GM21526 (cell line): ENCODE measurements at regions not wholly inside any gene's neighbourhood (a gene's known extent, or its start where the extent isn't known, plus 50 kb on each side); places are given as distances from the start of the nearest gene placed in this dataset.

Source experiments
- ATAC-seq: cut with Tn5 transposase; IDR thresholded peaks from one replicate; pipeline ENCODE4 v1.9.1; 2021; ENCODE audit warnings: moderate library complexity; ENCODE audit not compliant: unreplicated experiment, low FRiP score

DNA sequence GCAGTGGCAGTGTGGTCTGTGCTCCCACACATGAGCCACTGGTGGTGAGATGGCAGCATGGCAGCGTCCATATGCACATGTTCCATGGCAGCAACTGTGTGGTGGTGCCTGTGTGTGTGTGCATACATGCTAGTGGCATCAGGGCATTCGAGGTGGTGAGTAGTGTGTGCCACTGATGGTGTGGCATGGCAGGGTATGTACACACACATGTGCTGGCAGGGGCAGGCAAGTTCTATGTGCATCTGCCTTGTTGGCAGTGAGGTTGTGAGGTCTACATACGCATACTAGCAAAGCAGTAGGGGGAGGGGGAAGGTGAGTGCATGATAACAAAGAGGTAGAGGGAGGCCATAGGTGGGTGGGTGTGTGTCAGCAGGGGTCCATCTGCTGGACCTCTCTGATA, 378.7 kb downstream of the C3orf38 start:
- no peak for ATAC-seq

DNA sequence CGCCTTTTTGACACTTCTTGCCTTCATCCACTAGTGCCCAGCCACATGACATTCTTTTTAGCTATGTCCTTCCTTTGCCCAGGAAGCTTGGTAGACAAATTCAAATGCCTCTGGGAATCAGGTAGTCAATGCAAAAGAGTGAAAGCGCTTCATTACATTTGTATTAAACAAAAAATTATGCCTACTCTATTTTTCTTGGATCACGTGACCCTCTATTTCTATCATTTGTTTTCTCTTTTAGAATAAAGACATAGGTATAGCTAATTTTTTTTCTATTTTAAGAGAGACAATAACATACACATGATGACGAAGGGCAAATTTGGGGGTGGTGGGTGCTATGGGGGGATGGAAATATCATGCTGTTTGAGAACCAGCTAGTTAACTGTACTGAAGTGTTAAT, 384.8 kb downstream of the C3orf38 start:
- no peak for ATAC-seq

DNA sequence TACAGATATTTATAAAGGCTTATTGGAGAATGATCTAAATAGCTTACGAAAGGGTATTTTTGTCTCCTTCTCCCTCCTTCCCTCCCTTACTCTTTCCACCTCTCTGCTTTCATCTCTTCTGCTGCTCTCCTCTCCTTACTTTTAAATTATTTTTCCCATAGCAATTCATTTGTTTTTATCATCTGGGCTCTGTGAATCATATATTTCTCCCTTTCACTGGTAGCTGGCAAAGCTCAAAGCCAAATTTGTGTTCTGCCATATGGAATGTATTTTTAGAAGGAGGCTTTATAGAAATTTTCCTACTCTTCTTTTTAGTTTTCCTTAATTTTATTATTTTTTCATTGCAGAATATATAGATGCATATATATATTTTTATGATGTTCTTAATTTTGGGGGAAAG, 385.8 kb downstream of the C3orf38 start:
- ATAC-seq, result no peak

DNA sequence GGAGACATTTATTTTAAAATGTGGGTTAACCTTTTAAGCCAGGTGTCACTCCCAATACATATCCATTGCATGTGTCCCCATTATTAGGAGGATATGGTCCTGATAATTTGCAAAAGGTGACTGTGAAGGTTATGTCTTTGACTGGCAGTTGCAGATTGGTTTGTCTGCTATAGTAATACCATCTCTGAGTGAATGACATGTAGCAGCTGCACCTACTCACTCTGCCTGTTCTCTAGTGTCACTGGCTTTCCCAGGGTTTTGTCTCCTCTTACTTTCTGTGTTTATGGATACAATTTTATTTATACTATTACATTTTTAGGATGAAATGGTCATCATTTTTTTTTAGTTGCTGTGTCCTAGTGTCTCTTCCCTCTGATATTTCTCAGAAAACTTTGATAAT, 393.2 kb downstream of the C3orf38 start:
- ATAC-seq, result no peak

DNA sequence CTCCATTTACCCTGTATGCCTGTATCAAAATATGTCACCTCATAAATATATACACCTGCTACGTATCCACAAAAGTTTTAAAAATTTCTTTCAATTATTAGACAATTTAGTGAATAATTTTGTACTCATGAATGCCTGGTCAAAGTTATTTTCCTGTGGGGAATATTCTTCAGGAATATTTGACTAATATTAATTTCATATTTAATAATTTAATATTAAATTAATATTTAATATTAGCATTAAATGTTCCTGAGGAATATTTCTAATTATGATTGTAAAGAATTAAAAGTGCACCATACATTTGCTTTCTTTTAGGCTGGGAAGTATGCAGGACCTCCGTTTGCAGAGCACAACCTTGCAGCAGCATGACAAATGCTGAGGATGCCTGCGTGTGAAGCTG, 422.7 kb downstream of the C3orf38 start:
- ATAC-seq, result no peak

DNA sequence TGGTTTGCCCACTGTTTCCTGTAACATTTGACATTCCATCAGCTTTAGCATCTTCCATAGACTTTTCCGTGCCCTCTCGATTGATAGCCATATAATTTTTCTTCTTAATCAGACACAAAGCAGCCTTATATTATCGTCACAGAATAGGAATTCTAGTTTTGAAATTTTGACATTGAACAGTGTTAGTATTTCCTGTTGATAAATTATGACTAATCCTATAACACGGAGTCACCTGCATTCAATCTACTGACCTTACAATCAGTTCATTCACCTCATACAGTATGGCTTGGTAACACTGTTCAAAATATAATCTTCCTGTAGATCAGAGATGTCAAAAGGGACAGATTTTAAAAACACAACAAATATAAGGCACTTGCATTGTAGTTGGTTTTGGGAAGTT, 423.7 kb downstream of the C3orf38 start:
- no peak for ATAC-seq

DNA sequence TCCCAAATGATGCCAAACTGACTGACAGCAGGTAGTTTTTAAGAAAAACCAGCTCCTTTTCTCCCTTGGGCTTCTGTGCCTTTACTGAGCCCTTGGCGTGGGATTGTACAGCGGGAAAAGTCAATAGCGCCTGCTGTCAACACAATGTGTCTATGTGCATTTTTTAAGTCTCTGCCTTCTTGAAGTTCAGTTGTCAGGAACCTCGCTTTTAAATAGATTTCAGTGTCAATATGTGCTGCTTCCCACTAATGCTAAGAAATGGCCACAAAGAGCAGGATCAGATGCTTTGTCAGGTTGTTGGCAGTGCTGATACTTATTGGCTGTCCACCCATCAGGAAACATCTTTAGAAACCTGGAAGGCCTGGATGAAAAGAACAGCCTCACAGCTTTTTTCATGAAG, 424.4 kb downstream of the C3orf38 start:
- no peak for ATAC-seq

DNA sequence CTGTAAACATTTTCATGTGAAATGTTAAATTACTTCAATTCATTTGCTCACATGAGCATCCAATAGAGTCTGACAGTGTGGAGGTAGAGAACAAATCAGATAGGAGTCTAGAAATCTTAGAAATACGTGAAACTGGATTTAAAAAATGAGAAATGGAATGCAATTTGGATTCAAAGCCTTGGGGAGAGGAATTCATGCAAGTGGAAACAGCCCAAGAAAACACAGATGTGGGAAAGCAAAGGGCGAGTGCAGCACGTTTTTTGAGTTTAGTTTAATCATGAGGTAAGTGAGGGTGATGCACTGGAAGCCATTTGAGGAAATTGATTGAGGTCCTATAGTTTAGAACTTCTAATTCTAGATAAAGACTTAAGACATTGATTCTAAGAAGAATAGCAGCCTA, 434.7 kb downstream of the C3orf38 start:
- ATAC-seq, result no peak

DNA sequence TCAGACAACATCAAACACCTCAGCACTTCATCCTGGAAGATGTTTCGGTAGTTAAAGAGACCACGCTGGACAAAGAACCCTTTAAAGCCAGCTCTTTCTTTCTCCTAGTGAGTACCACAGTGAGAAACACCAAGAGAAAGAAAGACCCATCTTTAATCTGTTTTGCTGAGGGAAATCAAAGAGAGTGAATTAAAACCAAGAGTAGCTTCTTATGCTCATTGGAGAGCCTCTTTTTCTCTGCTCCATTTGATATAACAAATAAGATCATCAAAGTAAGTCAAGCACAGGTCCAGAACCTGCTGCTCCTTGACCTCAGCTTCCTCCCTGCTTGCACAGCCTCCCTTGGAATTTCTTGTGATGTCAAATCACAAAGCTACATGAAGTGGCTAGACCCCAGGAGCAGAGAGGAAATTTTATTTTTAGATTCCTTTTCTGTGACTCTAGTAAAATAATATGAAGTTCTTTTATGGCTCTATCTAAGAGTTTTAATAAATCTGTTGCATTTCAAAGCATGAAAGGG, 436.4 kb downstream of the C3orf38 start:
- ATAC-seq, result no peak

DNA sequence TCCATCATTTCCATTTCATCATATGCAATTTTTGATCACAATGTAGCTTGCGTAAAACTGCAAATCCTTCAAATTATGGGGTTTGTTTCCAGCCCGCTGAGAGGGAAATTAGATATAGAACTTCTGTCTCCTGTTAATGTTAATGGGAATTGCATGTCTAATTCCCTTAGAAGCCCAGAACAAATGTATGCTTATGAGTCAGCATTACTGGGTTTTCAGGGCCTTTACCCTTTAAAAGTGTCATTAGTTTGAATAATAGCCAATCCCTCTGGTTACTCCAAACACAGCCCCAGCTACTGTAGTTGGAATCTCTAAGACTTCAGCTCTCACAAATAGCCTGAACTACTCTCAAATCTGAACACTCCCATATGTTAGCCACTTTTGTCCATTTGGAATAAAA, 439.4 kb downstream of the C3orf38 start:
- no peak for ATAC-seq

DNA sequence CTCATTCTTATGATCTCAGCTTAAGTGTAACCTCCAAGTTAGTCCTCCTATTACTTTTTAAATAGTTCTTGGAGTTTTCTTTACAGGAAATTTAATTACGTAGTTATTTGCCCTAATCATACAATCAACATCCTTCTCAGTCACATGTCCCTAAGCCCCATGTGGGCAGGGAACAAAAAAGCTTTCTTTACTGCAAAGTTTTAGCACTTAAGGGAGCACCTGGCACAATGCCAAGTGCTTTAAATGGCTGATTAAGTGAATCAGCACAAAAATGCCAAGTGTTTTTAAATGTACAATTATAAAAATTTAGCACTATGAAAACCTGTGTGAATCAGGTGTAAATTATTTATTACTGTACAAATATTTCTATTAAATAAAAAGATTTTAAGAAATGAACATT, 445.3 kb downstream of the C3orf38 start:
- no peak for ATAC-seq

DNA sequence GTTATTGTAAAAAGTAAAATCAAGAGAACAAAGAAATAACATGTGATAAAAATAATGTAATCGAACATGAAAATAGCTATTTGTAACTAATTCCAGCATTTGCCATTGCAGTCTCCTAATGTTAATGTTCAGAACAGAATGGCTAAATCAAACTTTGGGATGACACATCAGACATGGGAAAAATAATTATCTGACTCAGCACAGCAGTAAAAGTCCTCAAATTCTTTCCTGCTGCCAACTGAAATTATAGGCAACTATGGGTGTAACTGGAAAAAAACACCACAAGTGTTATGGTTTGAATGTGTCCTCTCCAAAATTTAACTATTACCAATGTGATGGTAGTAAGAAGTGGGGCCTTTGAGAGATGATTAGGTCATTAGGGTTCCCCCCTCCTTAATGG, 446.7 kb downstream of the C3orf38 start:
- ATAC-seq, result no peak

DNA sequence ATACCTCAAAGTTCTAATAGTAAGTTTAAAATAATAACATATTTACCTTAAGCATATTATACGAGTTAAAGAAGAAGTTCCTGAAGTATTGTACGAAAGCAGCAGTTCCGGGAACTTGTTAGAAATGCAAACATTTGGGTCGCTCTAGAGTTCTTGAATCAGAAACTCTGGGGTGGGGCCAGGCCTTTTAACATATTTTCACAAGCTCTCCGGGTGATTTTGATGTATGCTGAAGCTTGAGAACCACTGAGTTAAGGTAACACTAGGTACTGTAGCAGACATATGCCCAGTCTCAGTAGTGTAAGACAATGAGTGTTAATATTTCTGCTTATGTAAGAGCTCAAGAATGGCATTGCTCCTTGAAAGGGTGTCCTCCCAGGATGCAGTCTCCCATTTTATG, 461.1 kb downstream of the C3orf38 start:
- ATAC-seq, result no peak

DNA sequence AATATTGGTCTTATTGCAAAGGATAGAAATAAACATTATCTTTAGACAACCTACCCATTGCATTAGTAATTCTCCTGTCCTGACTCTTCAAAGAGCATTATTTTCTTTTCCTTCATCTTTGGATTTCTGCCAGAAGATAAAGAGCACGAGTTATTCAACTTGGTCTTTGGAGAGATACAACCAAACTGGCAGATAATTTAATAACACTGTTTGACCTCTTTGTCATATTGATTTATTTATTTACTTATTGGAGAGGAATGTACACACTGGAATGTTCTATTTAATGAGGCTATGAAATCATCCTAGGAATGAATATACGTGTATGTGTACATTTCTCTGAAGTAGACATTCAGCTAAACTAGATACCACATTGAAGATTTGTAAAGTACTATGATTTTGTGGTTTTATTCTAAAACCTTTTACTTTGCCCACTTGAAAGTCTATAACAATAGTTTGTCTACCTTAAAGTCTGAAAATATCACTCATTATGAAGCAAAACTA, 462.1 kb downstream of the C3orf38 start:
- ATAC-seq, result no peak

DNA sequence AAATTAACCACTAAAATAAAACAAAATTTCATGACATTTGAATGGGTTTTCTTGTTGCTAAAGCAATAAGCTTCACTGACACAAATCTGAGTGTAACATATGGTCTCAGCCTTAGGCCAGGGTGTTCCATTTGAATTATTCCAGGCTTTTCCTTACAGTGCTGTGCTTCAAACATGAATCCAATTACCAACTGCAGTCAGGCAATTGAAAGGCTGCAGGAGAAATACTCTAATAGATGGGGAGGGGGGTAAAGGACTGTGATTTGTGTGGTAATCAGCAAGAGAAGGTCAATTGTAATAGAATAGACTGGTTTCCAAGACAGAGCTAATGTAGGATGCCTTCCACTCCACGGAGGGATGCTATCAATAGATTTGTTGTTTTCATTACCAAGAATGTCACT, 466.7 kb downstream of the C3orf38 start:
- ATAC-seq, result no peak

DNA sequence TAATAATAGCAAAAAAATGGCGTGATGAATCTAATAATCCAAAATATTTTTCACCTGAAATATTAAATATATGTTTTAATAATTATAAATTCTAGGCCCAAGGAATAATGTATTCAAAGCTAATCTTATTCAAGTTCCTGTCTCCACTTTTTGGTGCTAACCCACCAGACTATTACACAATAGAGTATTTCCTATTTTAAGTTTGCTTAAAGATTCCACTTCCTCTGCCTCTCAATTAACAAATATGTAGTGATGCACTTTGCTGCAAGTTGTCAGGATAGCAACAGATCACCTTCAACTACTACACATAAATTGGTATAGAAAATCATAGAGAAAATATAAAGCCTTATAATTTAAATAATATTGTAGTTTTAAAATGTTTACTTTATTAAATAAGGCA, 467.5 kb downstream of the C3orf38 start:
- no peak for ATAC-seq

DNA sequence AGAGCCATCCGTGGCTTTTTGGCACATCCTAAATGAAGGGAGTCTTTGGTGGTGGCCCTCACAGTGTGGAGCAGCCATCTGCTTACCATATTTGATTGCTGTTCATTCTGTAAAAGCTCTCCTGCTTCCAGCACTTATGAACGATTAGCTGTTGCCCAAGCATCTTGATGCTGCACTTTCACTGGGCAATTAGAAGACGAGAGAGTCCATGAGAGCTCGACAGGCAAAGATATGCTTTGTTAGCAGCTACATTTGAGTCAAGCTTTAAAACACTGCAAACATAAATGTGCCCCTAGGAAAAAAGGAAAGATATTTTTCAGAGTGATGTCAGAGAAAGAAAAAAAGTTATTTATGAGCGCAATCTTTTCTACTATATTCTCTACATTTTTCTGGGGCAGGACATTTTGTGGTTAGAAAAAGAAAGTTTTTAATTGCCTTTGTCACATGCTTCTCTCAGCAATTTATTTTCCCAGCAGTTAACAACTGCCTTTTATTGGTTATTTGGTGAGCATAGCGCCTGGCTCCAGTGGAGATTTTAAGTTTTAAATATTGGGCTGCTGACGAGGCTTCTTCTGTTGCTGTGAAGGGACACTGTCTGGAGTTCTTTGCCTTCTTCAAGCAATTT, 468.4 kb downstream of the C3orf38 start:
- ATAC-seq, result no peak

DNA sequence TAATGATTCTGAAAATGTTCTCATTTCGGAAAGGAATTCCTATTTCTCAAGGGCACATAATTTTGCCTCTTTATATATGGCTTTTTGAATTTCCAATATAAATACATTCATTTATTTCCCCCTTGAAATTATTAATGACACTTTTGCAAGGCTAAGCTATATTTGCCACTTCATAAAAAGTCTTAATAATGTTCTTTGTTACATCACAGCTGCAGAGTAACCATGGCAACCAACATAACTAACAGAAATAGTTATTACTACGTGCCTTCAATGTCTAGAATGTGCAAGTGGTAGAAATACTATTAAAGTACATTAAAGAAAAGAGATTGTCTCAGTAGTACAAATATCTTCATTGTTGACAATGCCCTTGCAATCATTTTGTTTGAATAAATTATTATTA, 471.8 kb downstream of the C3orf38 start:
- ATAC-seq, result no peak

DNA sequence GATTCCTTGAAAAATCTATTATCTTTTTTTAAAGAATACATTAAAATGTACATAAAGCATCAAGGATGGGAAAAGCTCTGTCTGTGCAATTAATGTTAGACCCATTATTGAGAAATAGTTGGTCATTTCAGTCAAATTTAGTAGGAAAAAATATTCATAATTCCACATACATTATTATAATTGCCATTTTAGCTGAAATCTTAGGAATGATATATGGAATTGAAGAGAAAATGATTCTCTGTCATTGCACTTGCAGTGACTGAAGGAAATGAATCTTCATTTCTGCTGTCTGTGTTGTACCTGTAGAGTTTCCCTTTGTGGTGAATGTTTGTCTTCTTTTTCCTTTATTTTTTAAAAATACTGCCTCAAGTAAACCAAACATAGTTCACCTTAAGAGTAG, 473.9 kb downstream of the C3orf38 start:
- ATAC-seq, result no peak

DNA sequence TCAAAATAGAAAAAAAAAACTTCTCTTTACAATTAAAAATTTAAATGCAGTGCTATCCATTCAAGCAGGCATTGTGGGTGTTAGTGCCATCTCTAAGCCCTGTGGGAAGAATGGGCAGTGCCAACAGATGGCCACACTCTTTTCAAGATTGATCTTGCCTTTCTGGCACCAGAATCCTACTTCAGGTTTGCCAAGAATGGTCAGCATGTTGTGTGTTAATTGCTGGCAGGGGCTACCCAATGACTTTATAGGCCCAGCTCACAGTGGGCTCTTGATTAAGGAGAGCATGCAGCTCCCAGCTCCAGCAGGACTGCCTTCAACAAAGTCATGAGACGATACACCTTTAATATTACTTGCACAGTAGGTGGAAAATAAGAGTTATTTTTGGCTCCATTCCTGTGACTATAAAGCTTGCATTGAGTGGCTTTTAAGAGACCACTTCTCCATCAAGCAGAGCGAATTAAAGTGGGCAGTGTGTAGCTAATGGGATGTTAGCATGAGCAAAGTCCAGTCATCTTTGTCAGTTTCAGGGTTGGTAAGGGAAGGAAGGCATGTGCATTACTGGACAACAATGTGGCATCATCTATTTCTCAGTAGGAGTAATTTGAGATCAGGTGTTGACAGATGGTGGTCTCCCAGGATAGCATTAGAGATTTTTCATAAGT, 476.8 kb downstream of the C3orf38 start:
- no peak for ATAC-seq

DNA sequence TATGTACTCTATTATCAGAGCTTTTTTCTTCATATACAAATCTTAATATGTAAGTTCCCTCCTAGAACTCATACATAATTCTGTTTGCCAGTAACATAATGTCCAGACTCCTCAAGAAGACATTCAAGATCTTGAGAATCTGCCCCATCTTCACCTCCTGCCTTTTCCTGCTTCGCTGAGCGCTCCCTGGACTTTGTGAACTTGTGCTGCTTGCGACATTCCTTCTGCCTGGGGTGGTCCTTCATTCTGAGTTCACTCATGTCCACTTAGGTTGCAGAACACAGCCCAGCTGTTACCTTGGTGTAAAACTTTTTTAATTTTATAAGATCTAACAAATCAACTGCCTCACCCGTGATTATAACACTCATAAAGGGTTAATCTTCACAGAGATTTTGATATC, 478.5 kb upstream of the EPHA3 start:
- no peak for ATAC-seq

DNA sequence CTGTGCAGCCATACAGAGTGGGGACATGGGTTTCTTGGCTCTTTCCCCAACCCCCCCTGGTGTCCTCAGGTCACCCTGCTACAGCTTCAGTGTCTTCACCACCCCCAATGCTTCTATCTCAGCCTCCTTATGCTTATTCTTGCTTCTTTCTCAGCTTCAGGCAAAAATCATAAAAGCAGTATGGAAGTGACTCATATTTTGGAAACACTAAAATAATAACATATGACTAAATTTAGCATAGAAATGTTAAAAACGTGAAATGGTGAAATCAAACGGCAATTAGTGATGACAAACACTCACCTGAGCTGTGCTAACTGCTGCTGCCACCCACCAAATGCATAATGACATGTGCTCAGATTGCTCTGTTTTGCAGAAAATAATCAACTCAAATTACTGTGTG, 475.2 kb upstream of the EPHA3 start:
- no peak for ATAC-seq
